ENCODE measurements at regions not wholly inside any gene's neighbourhood (a gene's known extent, or its start where the extent isn't known, plus 50 kb on each side); places are given as distances from the start of the nearest gene placed in this dataset.

DNA sequence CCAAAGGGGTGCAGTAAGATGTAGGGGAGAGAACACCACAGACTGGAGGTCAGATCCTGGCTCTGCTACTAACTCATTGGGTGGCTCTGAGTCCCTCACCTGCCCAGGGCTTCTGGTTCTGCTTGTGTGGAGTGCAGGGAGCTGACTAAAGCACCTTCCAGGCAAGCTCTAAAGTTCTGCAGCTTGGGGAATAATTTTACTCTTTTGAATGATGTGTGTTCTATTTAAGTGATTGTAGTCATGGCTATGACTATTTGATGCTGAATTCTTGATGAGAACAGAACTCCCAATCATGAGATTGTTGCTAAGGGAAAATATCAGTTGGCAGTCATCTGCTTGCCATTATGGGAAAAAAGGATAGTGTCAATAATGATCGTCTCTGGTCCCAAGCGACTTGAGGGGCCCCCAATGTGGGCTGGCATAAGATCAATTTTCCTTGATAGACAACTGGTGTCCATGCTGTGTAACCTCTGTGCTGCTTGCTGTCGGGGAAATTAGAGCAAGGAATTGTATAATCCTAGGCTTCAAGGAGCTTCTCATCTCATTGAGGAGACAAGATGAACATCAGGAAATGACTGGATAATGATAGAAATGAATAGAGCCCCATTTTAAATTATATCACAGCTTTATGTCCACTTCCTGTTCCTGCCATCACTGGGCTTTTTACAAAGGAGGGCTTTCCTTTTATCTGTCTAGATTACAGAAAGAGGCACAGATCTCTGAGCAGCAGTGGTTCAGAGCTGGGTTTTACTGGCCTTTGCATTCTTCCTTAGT lies 131.7 kb downstream of the SLC4A3 start:
- TF ChIP-seq EZH2phosphoT487 (IDR thresholded peaks at IDR 0.05; ENCODE audit: insufficient read depth, low read depth) (no peak), EZH2 (IDR thresholded peaks at IDR 0.05; ENCODE audit: insufficient read depth, poor library complexity, severe bottlenecking) (no peak)
